ENCODE measurements at regions not wholly inside any gene's neighbourhood (a gene's known extent, or its start where the extent isn't known, plus 50 kb on each side); places are given as distances from the start of the nearest gene placed in this dataset.

- H3K4me2 ChIP-seq (ENCODE audit: insufficient read depth in 1 of 2, low read depth in 2 of 2, low read length in 2 of 2) = no peak overlapping the region
- CTCF ChIA-PET (ENCODE audit: partially characterized antibody) = no interaction called here
- H3K56ac ChIP-seq (replicated peaks; ENCODE audit: insufficient read length, low read depth, low read length) = no peak overlapping the region
- FAIRE-seq (no peak), DNase-seq (ENCODE audit: low read depth in 1 of 2, low spot score in 2 of 2) (no peak)
- TF ChIP-seq FOSL1 (IDR thresholded peaks at IDR 0.05; ENCODE audit: insufficient read depth, low read depth, low read length) (no peak), KDM5A (IDR thresholded peaks at IDR 0.05; ENCODE audit: low read length) (no peak), BCL11A (IDR thresholded peaks at IDR 0.05; ENCODE audit: low read depth in 2 of 2, low read length in 2 of 2) (no peak), CTBP2 (IDR thresholded peaks at IDR 0.05; ENCODE audit: borderline replicate concordance, insufficient read depth, insufficient read length, low read length) (no peak), RFX5 (IDR thresholded peaks at IDR 0.05; ENCODE audit: borderline replicate concordance, low read depth, low read length) (no peak), SP1 (IDR thresholded peaks at IDR 0.05; ENCODE audit: low read depth, low read length) (no peak), CTCF (IDR thresholded peaks at IDR 0.05; ENCODE audit: control extremely low read depth in 1 of 3, insufficient read depth in 1 of 3, low read depth in 1 of 3, low read length in 3 of 3) (no peak), RAD21 (IDR thresholded peaks at IDR 0.05 in 1 of 2, conservative IDR thresholded peaks at IDR 0.05 in 1 of 2; ENCODE audit: low read depth in 2 of 2, low read length in 2 of 2) (no peak), RBBP5 (IDR thresholded peaks at IDR 0.05; ENCODE audit: borderline replicate concordance, low read depth, low read length) (no peak), JUN (IDR thresholded peaks at IDR 0.05; ENCODE audit: low read depth, low read length) (no peak), TEAD4 (IDR thresholded peaks at IDR 0.05; ENCODE audit: low read depth, low read length) (no peak), EGR1 (IDR thresholded peaks at IDR 0.05; ENCODE audit: borderline replicate concordance, low read depth, low read length) (no peak)
- no peak overlapping the region for H3K23ac ChIP-seq (ENCODE audit: insufficient read length)
- H4K5ac ChIP-seq (ENCODE audit: insufficient read length, low read depth, low read length) = no peak overlapping the region
- H3K27ac ChIP-seq (ENCODE audit: low read depth, low read length) = no peak overlapping the region
- H3K36me3 ChIP-seq (ENCODE audit: control insufficient read depth in 2 of 4, insufficient read depth in 4 of 4, low read length in 3 of 4) = no peaks in the 10 kb centered on the region
- H2AK5ac ChIP-seq (ENCODE audit: low read depth, low read length) = no peak overlapping the region
- H3K18ac ChIP-seq (ENCODE audit: extremely low read depth, low read length) = no peak overlapping the region
- H3K14ac ChIP-seq (ENCODE audit: insufficient read length) = no peak overlapping the region
- no peak overlapping the region for H2BK5ac ChIP-seq (ENCODE audit: low read depth, low read length)
- H2BK20ac ChIP-seq (ENCODE audit: low read length) = no peak overlapping the region
- H3K4me3 ChIP-seq (ENCODE audit: extremely low read depth in 1 of 4, insufficient read depth in 2 of 4, low read depth in 3 of 4, low read length in 4 of 4) = no peak overlapping the region
- no peak overlapping the region for H3K9ac ChIP-seq (replicated peaks in 1 of 4; ENCODE audit: extremely low read depth in 1 of 4, low read depth in 3 of 4, low read length in 3 of 4)
- H4K91ac ChIP-seq (replicated peaks; ENCODE audit: insufficient read length, low read length) = no peak overlapping the region
- POLR2A ChIA-PET (ENCODE audit: partially characterized antibody) = no interaction called here
- no peak overlapping the region for H2BK120ac ChIP-seq (replicated peaks; ENCODE audit: low read depth, low read length)
- H3K23me2 ChIP-seq (ENCODE audit: low read depth, low read length) = no peaks in the 10 kb centered on the region
- H4K8ac ChIP-seq (ENCODE audit: extremely low read depth, insufficient read depth, low read length) = no peak overlapping the region
- H4K20me1 ChIP-seq (replicated peaks in 1 of 2; ENCODE audit: control insufficient read depth in 1 of 2, insufficient read depth in 2 of 2, low read length in 2 of 2) = no peaks in the 10 kb centered on the region
- H2AFZ ChIP-seq (ENCODE audit: low read length) = no peak overlapping the region
- WGBS, 2 experiments (ENCODE audit: extremely low coverage in 1 of 2, insufficient coverage in 1 of 2, insufficient read length in 1 of 2, insufficient replicate concordance in 2 of 2, low coverage in 1 of 2, low lambda C conversion rate in 2 of 2, missing lambda C conversion rate in 1 of 2) = 76% methylated on average over 3 of the region's 3 CpGs; no CpG with 5 or more reads in 1 of the 2 experiments
- H3K9me3 ChIP-seq (ENCODE audit: insufficient read depth in 2 of 2, low read depth in 1 of 2, low read length in 1 of 2) = peaks cover under 1 to 18% of the 10 kb centered on the region in 2 experiments; a peak in 2 of 4 replicates
- no peaks in the 10 kb centered on the region for H3K27me3 ChIP-seq (replicated peaks in 1 of 4; ENCODE audit: control insufficient read depth in 3 of 4, extremely low read depth in 1 of 4, insufficient read depth in 3 of 4, low read length in 3 of 4)
- no peak overlapping the region for H3K4ac ChIP-seq (replicated peaks; ENCODE audit: insufficient read length, low read depth, low read length)
- H2BK15ac ChIP-seq (ENCODE audit: low read length) = no peak overlapping the region
- no peaks in the 10 kb centered on the region for H3K4me1 ChIP-seq (replicated peaks in 1 of 4; ENCODE audit: control insufficient read depth in 3 of 4, insufficient read depth in 4 of 4, low read length in 3 of 4)
- no peaks in the 10 kb centered on the region for H3K79me2 ChIP-seq (ENCODE audit: control insufficient read depth in 1 of 2, insufficient read depth in 2 of 2, low read length in 2 of 2)
- H2BK12ac ChIP-seq (ENCODE audit: low read depth, low read length) = no peak overlapping the region
- H3K79me1 ChIP-seq (ENCODE audit: low read depth, low read length) = no peaks in the 10 kb centered on the region
Observed at GRCh38 chr2:13135369-13135768, 418.6 kb downstream of the TRIB2 start.

All from H1 (cell line).